ENCODE measurements at regions not wholly inside any gene's neighbourhood (a gene's known extent, or its start where the extent isn't known, plus 50 kb on each side); places are given as distances from the start of the nearest gene placed in this dataset.

GRCh38 chr2:194739217-194739616 is 917.8 kb upstream of the SLC39A10 start:
- no peaks in the 10 kb centered on the region for H3K9me3 ChIP-seq (ENCODE audit: insufficient read depth, low read length)
- H3K79me2 ChIP-seq (ENCODE audit: low read length), result no peaks in the 10 kb centered on the region
- H4K20me1 ChIP-seq (ENCODE audit: insufficient read depth, low read length), result no peaks in the 10 kb centered on the region
- H3K4me3 ChIP-seq (ENCODE audit: low read length), result no peak overlapping the region
- no peak overlapping the region for H2AFZ ChIP-seq (ENCODE audit: low read depth, low read length)
- H3K27ac ChIP-seq (ENCODE audit: low read length), result no peak overlapping the region
- no peak overlapping the region for H3K4me2 ChIP-seq (ENCODE audit: low read length)
- H3K36me3 ChIP-seq (replicated peaks; ENCODE audit: low read depth, low read length), result no peaks in the 10 kb centered on the region
- no peaks in the 10 kb centered on the region for H3K27me3 ChIP-seq (ENCODE audit: low read depth, low read length)
- no peak overlapping the region for H3K9ac ChIP-seq (ENCODE audit: low read length)
- H3K4me1 ChIP-seq (ENCODE audit: low read length), result no peaks in the 10 kb centered on the region
- TF ChIP-seq CTCF (IDR thresholded peaks at IDR 0.05; ENCODE audit: low read depth, low read length), result no peak
- TF ChIP-seq EZH2phosphoT487 (IDR thresholded peaks at IDR 0.05; ENCODE audit: low read depth), result no peak

DNA sequence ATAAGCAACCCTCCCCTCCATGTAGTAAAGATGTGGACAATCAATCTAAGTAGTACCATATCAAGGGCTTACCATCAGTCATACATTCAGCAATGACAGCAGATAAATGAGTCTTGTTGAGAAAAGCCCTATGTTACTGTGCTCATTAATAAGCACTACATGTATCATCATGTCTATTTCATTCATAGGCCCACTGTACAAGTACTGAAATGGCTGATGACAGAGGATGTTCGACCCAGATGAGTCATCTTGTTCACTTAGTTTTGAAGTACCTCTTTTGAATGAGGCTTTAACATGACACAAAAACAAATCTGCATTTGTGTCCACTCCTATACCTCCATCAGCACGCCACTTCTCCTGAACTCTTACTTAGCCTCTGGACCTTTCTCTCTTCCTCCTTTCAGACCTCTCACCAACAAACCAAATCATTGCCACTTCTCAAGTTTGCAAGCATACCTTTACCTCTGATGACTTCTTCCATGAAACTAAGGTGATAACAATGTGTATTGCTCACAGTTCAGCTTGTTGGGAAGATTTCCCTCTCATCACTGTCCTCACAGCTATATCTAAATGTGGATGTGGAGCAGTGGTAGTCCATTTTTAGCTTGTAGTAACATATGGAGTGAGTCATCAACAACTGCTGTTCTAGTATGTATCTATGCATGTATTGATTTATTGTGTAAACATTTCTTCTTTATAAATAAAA is 921.0 kb upstream of the SLC39A10 start:
- H3K79me2 ChIP-seq (ENCODE audit: low read length), result no peaks in the 10 kb centered on the region
- H4K20me1 ChIP-seq (ENCODE audit: insufficient read depth, low read length), result no peaks in the 10 kb centered on the region
- H3K4me3 ChIP-seq (ENCODE audit: low read length), result no peak overlapping the region
- H3K9me3 ChIP-seq (ENCODE audit: insufficient read depth, low read length), result no peaks in the 10 kb centered on the region
- H3K27ac ChIP-seq (ENCODE audit: low read length), result no peak overlapping the region
- no peaks in the 10 kb centered on the region for H3K36me3 ChIP-seq (replicated peaks; ENCODE audit: low read depth, low read length)
- TF ChIP-seq EZH2phosphoT487 (IDR thresholded peaks at IDR 0.05; ENCODE audit: low read depth) (no peak), CTCF (IDR thresholded peaks at IDR 0.05; ENCODE audit: low read depth, low read length) (no peak)
- H3K27me3 ChIP-seq (ENCODE audit: low read depth, low read length), result no peaks in the 10 kb centered on the region
- no peak overlapping the region for H3K4me2 ChIP-seq (ENCODE audit: low read length)
- H3K4me1 ChIP-seq (ENCODE audit: low read length), result no peaks in the 10 kb centered on the region
- no peak overlapping the region for H2AFZ ChIP-seq (ENCODE audit: low read depth, low read length)
- no peak overlapping the region for H3K9ac ChIP-seq (ENCODE audit: low read length)

DNA sequence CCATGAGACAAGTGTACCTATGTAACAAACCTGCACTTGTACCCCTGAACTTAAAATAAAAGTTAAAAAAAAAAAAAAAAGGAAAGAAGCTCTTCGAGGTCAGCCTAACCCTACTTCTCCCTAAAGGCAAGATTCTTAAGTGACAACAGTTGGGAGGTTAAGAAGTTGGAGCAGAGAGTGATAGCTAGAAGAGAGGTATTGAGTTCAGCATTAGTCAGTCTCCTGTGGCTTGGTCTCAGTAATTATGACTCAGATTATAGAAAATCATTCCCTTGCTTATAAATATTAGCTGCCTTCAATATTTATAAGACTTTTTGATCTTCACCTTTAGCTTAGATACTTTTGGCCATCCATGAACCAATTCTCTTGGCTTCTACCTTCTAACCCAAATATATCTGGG is 926.8 kb upstream of the SLC39A10 start:
- Histone ChIP-seq H3K27me3 (ENCODE audit: low read depth, low read length) (no peaks in the 10 kb centered on the region), H2AFZ (ENCODE audit: low read depth, low read length) (no peak overlapping the region), H3K27ac (ENCODE audit: low read length) (no peak overlapping the region), H3K9ac (ENCODE audit: low read length) (no peak overlapping the region), H3K9me3 (ENCODE audit: insufficient read depth, low read length) (no peaks in the 10 kb centered on the region), H3K79me2 (ENCODE audit: low read length) (no peaks in the 10 kb centered on the region), H3K4me3 (ENCODE audit: low read length) (no peak overlapping the region), H3K4me2 (ENCODE audit: low read length) (no peak overlapping the region), H4K20me1 (ENCODE audit: insufficient read depth, low read length) (no peaks in the 10 kb centered on the region), H3K4me1 (ENCODE audit: low read length) (peaks cover under 1% of the 10 kb centered on the region; the same call in 1 of the 2 replicates), H3K36me3 (replicated peaks; ENCODE audit: low read depth, low read length) (no peaks in the 10 kb centered on the region)
- TF ChIP-seq CTCF (IDR thresholded peaks at IDR 0.05; ENCODE audit: low read depth, low read length) (no peak), EZH2phosphoT487 (IDR thresholded peaks at IDR 0.05; ENCODE audit: low read depth) (no peak)

DNA sequence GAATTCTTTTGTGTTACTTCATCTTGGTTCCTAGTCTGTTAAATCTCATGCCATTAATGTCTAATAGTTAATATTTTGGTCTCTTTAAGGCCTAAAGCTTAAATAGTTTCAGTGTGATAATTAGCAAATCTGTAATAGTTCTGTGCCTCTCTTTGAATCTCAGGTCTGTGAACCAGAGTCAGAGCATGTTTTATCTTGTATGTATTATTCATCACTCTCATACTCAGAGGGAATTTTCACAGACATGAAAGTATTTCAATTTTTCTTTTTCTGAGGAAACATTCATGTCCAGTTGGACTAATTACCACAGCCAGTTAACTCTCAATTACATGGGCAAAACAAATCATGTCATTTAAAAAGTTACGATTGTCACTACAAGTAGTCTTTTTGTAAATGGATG is 931.9 kb upstream of the SLC39A10 start:
- Histone ChIP-seq H3K27me3 (ENCODE audit: low read depth, low read length) (no peaks in the 10 kb centered on the region), H3K4me3 (ENCODE audit: low read length) (no peak overlapping the region), H3K9ac (ENCODE audit: low read length) (no peak overlapping the region), H3K79me2 (ENCODE audit: low read length) (no peaks in the 10 kb centered on the region), H3K9me3 (ENCODE audit: insufficient read depth, low read length) (no peaks in the 10 kb centered on the region), H4K20me1 (ENCODE audit: insufficient read depth, low read length) (no peaks in the 10 kb centered on the region), H3K36me3 (replicated peaks; ENCODE audit: low read depth, low read length) (no peaks in the 10 kb centered on the region), H3K4me2 (ENCODE audit: low read length) (no peak overlapping the region), H3K4me1 (ENCODE audit: low read length) (peaks cover 6% of the 10 kb centered on the region; the same call in 1 of the 2 replicates), H3K27ac (ENCODE audit: low read length) (no peak overlapping the region), H2AFZ (ENCODE audit: low read depth, low read length) (no peak overlapping the region)
- TF ChIP-seq CTCF (IDR thresholded peaks at IDR 0.05; ENCODE audit: low read depth, low read length), result no peak
- TF ChIP-seq EZH2phosphoT487 (IDR thresholded peaks at IDR 0.05; ENCODE audit: low read depth), result no peak
